ENCODE measurements at regions not wholly inside any gene's neighbourhood (a gene's known extent, or its start where the extent isn't known, plus 50 kb on each side); places are given as distances from the start of the nearest gene placed in this dataset.

GRCh38 chr2:125554956-125555355 lies 1101.0 kb upstream of the GYPC start:
- H3K27me3 ChIP-seq, result no peaks in the 10 kb centered on the region
- ATAC-seq, result no peak

GRCh38 chr2:125559186-125559585 lies 1096.8 kb upstream of the GYPC start:
- WGBS, 2 donors, result 68 to 72% methylated on average over 3 of the region's 3 CpGs
- DNase-seq, result no peak

More at GRCh38 chr2:125554956-125555355, 1101.0 kb upstream of the GYPC start:
- Histone ChIP-seq H3K27ac (no peak overlapping the region), H3K4me1 (no peaks in the 10 kb centered on the region), H3K9me3 (peaks cover 0 to 5% (median 0%) of the 10 kb centered on the region in 11 donors), H3K36me3 (no peaks in the 10 kb centered on the region), H3K4me3 (no peak overlapping the region)
- whole genome bisulfite sequencing, 2 donors, result 62 to 70% methylated on average over 2 of the region's 2 CpGs
- intact Hi-C loops (cut with DNase I), result no loop called here
- no peak for DNase-seq
- TF ChIP-seq CTCF (IDR thresholded peaks at IDR 0.05), result no peak

GRCh38 chr2:125560855-125561254 lies 1095.1 kb upstream of the GYPC start:
- no peak for TF ChIP-seq CTCF (IDR thresholded peaks at IDR 0.05)
- Histone ChIP-seq H3K27ac (no peak overlapping the region), H3K4me3 (no peak overlapping the region), H3K4me1 (no peaks in the 10 kb centered on the region), H3K36me3 (no peaks in the 10 kb centered on the region), H3K27me3 (no peaks in the 10 kb centered on the region), H3K9me3 (peaks cover 0 to 4% (median 0%) of the 10 kb centered on the region in 11 donors)
- DNase-seq, result no peak
- intact Hi-C loops (cut with DNase I), result no loop called here
- WGBS, 2 donors, result 75 to 88% methylated on average over 1 of the region's 1 CpG
- no peak for ATAC-seq

More at GRCh38 chr2:125559186-125559585, 1096.8 kb upstream of the GYPC start:
- Histone ChIP-seq H3K36me3 (no peaks in the 10 kb centered on the region), H3K27me3 (no peaks in the 10 kb centered on the region), H3K9me3 (peaks cover 0 to 4% (median 0%) of the 10 kb centered on the region in 11 donors), H3K4me1 (no peaks in the 10 kb centered on the region), H3K27ac (no peak overlapping the region), H3K4me3 (no peak overlapping the region)
- no peak for TF ChIP-seq CTCF (IDR thresholded peaks at IDR 0.05)
- no peak for ATAC-seq
- intact Hi-C loops (cut with DNase I), result no loop called here

- no peaks in the 10 kb centered on the region for H3K27me3 ChIP-seq
- H3K4me3 ChIP-seq, result no peak overlapping the region
- ATAC-seq (no peak), DNase-seq (no peak)
- no peaks in the 10 kb centered on the region for H3K4me1 ChIP-seq
- no peak overlapping the region for H3K27ac ChIP-seq
- no peaks in the 10 kb centered on the region for H3K36me3 ChIP-seq
- intact Hi-C loops (cut with DNase I), result no loop called here
- WGBS, 2 donors, result 66 to 67% methylated on average over 3 of the region's 3 CpGs
- no peak for TF ChIP-seq CTCF (IDR thresholded peaks at IDR 0.05)
- peaks cover 0 to 3% (median 0%) of the 10 kb centered on the region in 11 donors for H3K9me3 ChIP-seq
These were observed 1094.7 kb upstream of the GYPC start for GRCh38 chr2:125561302-125561701.
